ENCODE measurements at regions not wholly inside any gene's neighbourhood (a gene's known extent, or its start where the extent isn't known, plus 50 kb on each side); places are given as distances from the start of the nearest gene placed in this dataset.

- Mint-ChIP-seq H3K9me3 (peaks cover 5 to 19% (median 14%) of the 10 kb centered on the region in 7 donors), H3K4me3 (no peak overlapping the region), H3K4me1 (no peaks in the 10 kb centered on the region), H3K36me3 (no peaks in the 10 kb centered on the region), H3K27ac (no peak overlapping the region), H3K27me3 (ENCODE audit: low read depth in 3 of 3) (peaks cover 3 to 7% (median 4%) of the 10 kb centered on the region in 3 donors)
- H3K79me2 ChIP-seq (ENCODE audit: insufficient read depth, low read length), result no peaks in the 10 kb centered on the region
- intact Hi-C loops (cut with micrococcal nuclease), result no loop called here
- H3K27ac ChIP-seq (ENCODE audit: low read depth in 1 of 2, low read length in 2 of 2), result no peak overlapping the region
- no peak for TF ChIP-seq CTCF (IDR thresholded peaks at IDR 0.05)
- WGBS (ENCODE audit: insufficient coverage), result 86% methylated on average over 1 of the region's 4 CpGs
- DNase-seq, result no peak
- H3K4me1 ChIP-seq (ENCODE audit: control insufficient read depth in 1 of 2, insufficient read depth in 2 of 2, low read length in 2 of 2), result no peaks in the 10 kb centered on the region
- peaks cover 0 to 13% of the 10 kb centered on the region in 2 donors for H3K9me3 ChIP-seq (replicated peaks in 1 of 2; ENCODE audit: control insufficient read depth in 1 of 2, insufficient read depth in 1 of 2, low read length in 2 of 2)
- H4K20me1 ChIP-seq (ENCODE audit: insufficient read depth, low read length), result no peaks in the 10 kb centered on the region
- H2AFZ ChIP-seq (ENCODE audit: insufficient read depth, low read depth, low read length, poor library complexity, severe bottlenecking), result no peak overlapping the region
- no peaks in the 10 kb centered on the region for H3K27me3 ChIP-seq (ENCODE audit: control insufficient read depth in 2 of 2, insufficient read depth in 2 of 2, low read length in 2 of 2)
- no peak overlapping the region for H3K9ac ChIP-seq (ENCODE audit: insufficient read depth, low read length, poor library complexity, severe bottlenecking)
- no peaks in the 10 kb centered on the region for H3K36me3 ChIP-seq (replicated peaks in 1 of 2; ENCODE audit: control insufficient read depth in 1 of 2, insufficient read depth in 2 of 2, low read length in 2 of 2)
- H3K4me3 ChIP-seq (replicated peaks in 1 of 3; ENCODE audit: low read depth in 2 of 3, low read length in 3 of 3), result no peak overlapping the region
- H3K4me2 ChIP-seq (replicated peaks; ENCODE audit: extremely low read depth, low read length, poor library complexity, severe bottlenecking), result no peak overlapping the region
Observed at GRCh38 chr11:116118138-116118470, 613.9 kb upstream of the CADM1 start.

- H3K27me3 ChIP-seq (ENCODE audit: control insufficient read depth in 2 of 2, insufficient read depth in 2 of 2, low read length in 2 of 2), result no peaks in the 10 kb centered on the region
- TF ChIP-seq CTCF (IDR thresholded peaks at IDR 0.05), result no peak
- peaks cover 5 to 21% (median 16%) of the 10 kb centered on the region in 7 donors for H3K9me3 Mint-ChIP-seq
Observed at GRCh38 chr11:116117331-116118137, 613.3 kb upstream of the CADM1 start.

More at GRCh38 chr11:116117331-116118137, 613.3 kb upstream of the CADM1 start:
- Mint-ChIP-seq H3K4me1 (no peaks in the 10 kb centered on the region), H3K27ac (no peak overlapping the region), H3K4me3 (no peak overlapping the region), H3K27me3 (ENCODE audit: low read depth in 3 of 3) (peaks cover 4 to 7% (median 5%) of the 10 kb centered on the region in 3 donors), H3K36me3 (no peaks in the 10 kb centered on the region)
- no peak overlapping the region for H3K27ac ChIP-seq (ENCODE audit: low read depth in 1 of 2, low read length in 2 of 2)
- H2AFZ ChIP-seq (ENCODE audit: insufficient read depth, low read depth, low read length, poor library complexity, severe bottlenecking), result no peak overlapping the region
- H3K4me1 ChIP-seq (ENCODE audit: control insufficient read depth in 1 of 2, insufficient read depth in 2 of 2, low read length in 2 of 2), result no peaks in the 10 kb centered on the region
- H3K36me3 ChIP-seq (replicated peaks in 1 of 2; ENCODE audit: control insufficient read depth in 1 of 2, insufficient read depth in 2 of 2, low read length in 2 of 2), result no peaks in the 10 kb centered on the region
- H3K9ac ChIP-seq (ENCODE audit: insufficient read depth, low read length, poor library complexity, severe bottlenecking), result no peak overlapping the region
- no peaks in the 10 kb centered on the region for H4K20me1 ChIP-seq (ENCODE audit: insufficient read depth, low read length)
- WGBS (ENCODE audit: insufficient coverage), result 92% methylated on average over 8 of the region's 12 CpGs
- DNase-seq, result no peak
- H3K9me3 ChIP-seq (replicated peaks in 1 of 2; ENCODE audit: control insufficient read depth in 1 of 2, insufficient read depth in 1 of 2, low read length in 2 of 2), result peaks cover 0 to 19% of the 10 kb centered on the region in 2 donors
- H3K4me3 ChIP-seq (replicated peaks in 1 of 3; ENCODE audit: low read depth in 2 of 3, low read length in 3 of 3), result no peak overlapping the region
- intact Hi-C loops (cut with micrococcal nuclease), result no loop called here
- no peak overlapping the region for H3K4me2 ChIP-seq (replicated peaks; ENCODE audit: extremely low read depth, low read length, poor library complexity, severe bottlenecking)
- H3K79me2 ChIP-seq (ENCODE audit: insufficient read depth, low read length), result no peaks in the 10 kb centered on the region

All from CD14-positive monocyte (primary cell).